Fibroblast of lung (primary cell): ENCODE measurements at regions not wholly inside any gene's neighbourhood (a gene's known extent, or its start where the extent isn't known, plus 50 kb on each side); places are given as distances from the start of the nearest gene placed in this dataset.

Experiments used
- DNase-seq, 2 donors: peaks; one replicate each; pipeline versions ENCODE4 v3.0.0 to v3.0.0-alpha.2; 2010; ENCODE audit warnings: low read depth in 2 of 2
- H2AFZ ChIP-seq: 2 replicates; pipeline ENCODE4 v1.5.1; 2012; ENCODE audit warnings: low read length, control low read depth, inconsistent platforms
- H3K27ac ChIP-seq: 2 replicates; pipeline ENCODE4 v1.5.1; 2011; ENCODE audit warnings: low read length, control low read depth; ENCODE audit not compliant: insufficient read depth
- H3K27me3 ChIP-seq: 2 replicates; pipeline ENCODE4 v1.5.1; 2011; ENCODE audit warnings: mild to moderate bottlenecking, low read length; ENCODE audit not compliant: control insufficient read depth, insufficient read depth
- H3K36me3 ChIP-seq: 2 replicates; pipeline ENCODE4 v1.5.1; 2011; ENCODE audit warnings: low read length; ENCODE audit not compliant: control insufficient read depth, insufficient read depth
- H3K4me1 ChIP-seq: 2 replicates; pipeline ENCODE4 v1.5.1; 2011; ENCODE audit warnings: low read length; ENCODE audit not compliant: control insufficient read depth, insufficient read depth; ENCODE audit errors: extremely low read depth
- H3K4me2 ChIP-seq: 2 replicates; pipeline ENCODE4 v1.5.1; 2011; ENCODE audit warnings: low read length, control low read depth; ENCODE audit not compliant: insufficient read depth; ENCODE audit errors: extremely low read depth
- H3K4me3 ChIP-seq, 4 experiments: fragments of 200-600 bp in 1 of 4; sonication (generic) in 1 of 4; replicated peaks in 1 of 4; 2 replicates each; pipeline ENCODE4 v1.5.1; 2011 to 2016; ENCODE audit warnings: low read length in 4 of 4, low read depth in 3 of 4, mild to moderate bottlenecking in 3 of 4, control low read depth in 2 of 4, inconsistent platforms in 1 of 4, mixed read lengths in 1 of 4; ENCODE audit not compliant: insufficient read depth in 1 of 4; ENCODE audit errors: control extremely low read depth in 1 of 4
- H3K79me2 ChIP-seq: 2 replicates; pipeline ENCODE4 v1.5.1; 2012; ENCODE audit warnings: mild to moderate bottlenecking, low read length, inconsistent platforms; ENCODE audit not compliant: control insufficient read depth, insufficient read depth
- H3K9ac ChIP-seq: 2 replicates; pipeline ENCODE4 v1.5.1; 2011; ENCODE audit warnings: mild to moderate bottlenecking, low read length, control low read depth; ENCODE audit not compliant: insufficient read depth
- H3K9me3 ChIP-seq: 2 replicates; pipeline ENCODE4 v1.5.1; 2012; ENCODE audit warnings: low read depth, low read length; ENCODE audit not compliant: control insufficient read depth, insufficient read depth
- H4K20me1 ChIP-seq: 2 replicates; pipeline ENCODE4 v1.5.1; 2011; ENCODE audit warnings: low read length; ENCODE audit not compliant: control insufficient read depth, insufficient read depth; ENCODE audit errors: extremely low read depth
- EZH2 ChIP-seq: IDR thresholded peaks from 2 replicates; pipeline ENCODE4 v1.5.1; 2012; ENCODE audit warnings: low read length, control low read depth, mild to moderate bottlenecking; ENCODE audit errors: missing control alignments
- TF ChIP-seq, protein P1 (sequence below), 2 donors: IDR thresholded peaks in 1 of 2; conservative IDR thresholded peaks in 1 of 2; 1 replicate in 1 of 2; 2 replicates in 1 of 2; pipeline ENCODE4 v1.5.1; 2011 to 2012; ENCODE audit warnings: low read length in 2 of 2, control low read depth in 1 of 2, inconsistent platforms in 1 of 2, low read depth in 1 of 2, mild to moderate bottlenecking in 1 of 2

DNA sequence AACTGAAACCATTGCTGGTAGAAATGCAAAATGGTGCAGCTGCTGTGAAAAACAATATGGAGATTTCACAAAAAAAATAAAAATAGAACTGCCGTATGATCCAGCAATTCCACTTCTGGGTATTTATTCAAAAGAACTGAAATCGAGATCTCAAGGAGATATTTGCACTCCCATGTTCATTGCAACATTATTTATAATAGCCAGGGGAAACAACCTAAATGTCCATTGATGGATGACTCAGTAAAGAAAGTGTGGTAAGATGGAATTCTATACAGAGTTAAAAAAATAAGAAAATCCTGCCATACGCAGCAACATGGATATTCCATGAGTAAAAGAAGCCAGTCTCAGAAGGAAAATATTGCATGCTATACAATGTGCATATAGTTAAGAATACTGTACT lies 290.6 kb upstream of the GHITM start:
- Histone ChIP-seq H4K20me1 (no peaks in the 10 kb centered on the region), H3K36me3 (no peaks in the 10 kb centered on the region), H3K9ac (no peak overlapping the region), H2AFZ (no peak overlapping the region), H3K4me2 (no peak overlapping the region), H3K9me3 (no peaks in the 10 kb centered on the region), H3K79me2 (no peaks in the 10 kb centered on the region), H3K4me1 (no peaks in the 10 kb centered on the region), H3K4me3 (no peak overlapping the region), H3K27me3 (no peaks in the 10 kb centered on the region), H3K27ac (no peak overlapping the region)
- DNase-seq, result no peak
- no peak for TF ChIP-seq EZH2
- TF ChIP-seq, protein P1, sequence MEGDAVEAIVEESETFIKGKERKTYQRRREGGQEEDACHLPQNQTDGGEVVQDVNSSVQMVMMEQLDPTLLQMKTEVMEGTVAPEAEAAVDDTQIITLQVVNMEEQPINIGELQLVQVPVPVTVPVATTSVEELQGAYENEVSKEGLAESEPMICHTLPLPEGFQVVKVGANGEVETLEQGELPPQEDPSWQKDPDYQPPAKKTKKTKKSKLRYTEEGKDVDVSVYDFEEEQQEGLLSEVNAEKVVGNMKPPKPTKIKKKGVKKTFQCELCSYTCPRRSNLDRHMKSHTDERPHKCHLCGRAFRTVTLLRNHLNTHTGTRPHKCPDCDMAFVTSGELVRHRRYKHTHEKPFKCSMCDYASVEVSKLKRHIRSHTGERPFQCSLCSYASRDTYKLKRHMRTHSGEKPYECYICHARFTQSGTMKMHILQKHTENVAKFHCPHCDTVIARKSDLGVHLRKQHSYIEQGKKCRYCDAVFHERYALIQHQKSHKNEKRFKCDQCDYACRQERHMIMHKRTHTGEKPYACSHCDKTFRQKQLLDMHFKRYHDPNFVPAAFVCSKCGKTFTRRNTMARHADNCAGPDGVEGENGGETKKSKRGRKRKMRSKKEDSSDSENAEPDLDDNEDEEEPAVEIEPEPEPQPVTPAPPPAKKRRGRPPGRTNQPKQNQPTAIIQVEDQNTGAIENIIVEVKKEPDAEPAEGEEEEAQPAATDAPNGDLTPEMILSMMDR (conservative IDR thresholded peaks at IDR 0.05 in 1 of 2, IDR thresholded peaks at IDR 0.05 in 1 of 2; ENCODE audit: low read depth in 1 of 2, low read length in 2 of 2), result no peak

GRCh38 chr10:83849150-83849549 lies 290.2 kb upstream of the GHITM start:
- Histone ChIP-seq H4K20me1 (no peaks in the 10 kb centered on the region), H3K4me1 (no peaks in the 10 kb centered on the region), H3K79me2 (no peaks in the 10 kb centered on the region), H3K27me3 (no peaks in the 10 kb centered on the region), H2AFZ (no peak overlapping the region), H3K4me3 (no peak overlapping the region), H3K4me2 (no peak overlapping the region), H3K27ac (no peak overlapping the region), H3K9me3 (no peaks in the 10 kb centered on the region), H3K9ac (no peak overlapping the region), H3K36me3 (no peaks in the 10 kb centered on the region)
- no peak for DNase-seq
- TF ChIP-seq, protein P1 (conservative IDR thresholded peaks at IDR 0.05 in 1 of 2, IDR thresholded peaks at IDR 0.05 in 1 of 2; ENCODE audit: low read depth in 1 of 2, low read length in 2 of 2), result no peak
- TF ChIP-seq EZH2, result no peak

DNA sequence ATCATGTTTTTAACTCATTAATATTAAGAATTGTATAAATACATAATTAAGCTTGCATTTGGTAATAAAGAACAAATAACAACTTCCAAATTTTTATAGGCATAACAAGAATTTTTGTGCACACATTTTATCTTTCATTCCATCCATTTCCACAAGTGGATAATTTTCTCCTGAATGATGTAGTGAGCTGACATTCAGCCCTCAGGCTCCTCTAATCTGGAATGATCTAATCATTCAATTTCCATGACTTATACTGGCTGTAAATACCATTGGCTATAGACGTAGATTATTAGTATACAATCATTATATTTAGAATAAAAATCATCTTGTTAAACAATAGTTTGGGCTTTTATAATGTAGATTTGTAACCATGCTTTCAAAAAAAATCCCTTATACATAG lies 287.2 kb upstream of the GHITM start:
- Histone ChIP-seq H3K4me1 (no peaks in the 10 kb centered on the region), H3K4me2 (no peak overlapping the region), H3K9me3 (no peaks in the 10 kb centered on the region), H4K20me1 (no peaks in the 10 kb centered on the region), H2AFZ (no peak overlapping the region), H3K27ac (no peak overlapping the region), H3K9ac (no peak overlapping the region), H3K27me3 (no peaks in the 10 kb centered on the region), H3K4me3 (no peak overlapping the region), H3K36me3 (no peaks in the 10 kb centered on the region), H3K79me2 (no peaks in the 10 kb centered on the region)
- TF ChIP-seq, protein P1 (conservative IDR thresholded peaks at IDR 0.05 in 1 of 2, IDR thresholded peaks at IDR 0.05 in 1 of 2; ENCODE audit: low read depth in 1 of 2, low read length in 2 of 2), result no peak
- no peak for TF ChIP-seq EZH2
- DNase-seq, result no peak
